ENCODE measurements at regions not wholly inside any gene's neighbourhood (a gene's known extent, or its start where the extent isn't known, plus 50 kb on each side); places are given as distances from the start of the nearest gene placed in this dataset.

GRCh38 chr13:105513448-105513847 lies 1022.0 kb downstream of the EFNB2 start:
- TF ChIP-seq POLR2AphosphoS5 (IDR thresholded peaks at IDR 0.05), result no peak
- TF ChIP-seq CTCF (IDR thresholded peaks at IDR 0.05), result no peak

Measured in breast epithelium (tissue), 3 donors.